GM18858 (cell line): ENCODE measurements at regions not wholly inside any gene's neighbourhood (a gene's known extent, or its start where the extent isn't known, plus 50 kb on each side); places are given as distances from the start of the nearest gene placed in this dataset.

Source experiments
- ATAC-seq: cut with Tn5 transposase; IDR thresholded peaks from one replicate; pipeline ENCODE4 v1.9.1; 2021; ENCODE audit not compliant: unreplicated experiment

- no peak for ATAC-seq
Observed at GRCh38 chr17:77494664-77495435, 354.1 kb downstream of the SEC14L1 start.

GRCh38 chr17:77495575-77495974, 354.8 kb downstream of the SEC14L1 start:
- ATAC-seq: no peak

- no peak for ATAC-seq
Observed at GRCh38 chr17:77496401-77496801, 355.6 kb downstream of the SEC14L1 start.

GRCh38 chr17:77496831-77497577, 356.2 kb downstream of the SEC14L1 start:
- ATAC-seq: no peak

GRCh38 chr17:77497578-77497934, 356.8 kb downstream of the SEC14L1 start:
- ATAC-seq: no peak

- no peak for ATAC-seq
Observed at GRCh38 chr17:77498091-77498741, 357.4 kb downstream of the SEC14L1 start.

GRCh38 chr17:77498791-77499698, 358.3 kb downstream of the SEC14L1 start:
- no peak for ATAC-seq

- ATAC-seq: no peak
Observed at GRCh38 chr17:77499699-77500435, 359.1 kb downstream of the SEC14L1 start.

- no peak for ATAC-seq
Observed at GRCh38 chr17:77501101-77501566, 360.4 kb downstream of the SEC14L1 start.

GRCh38 chr17:77501751-77502625, 361.2 kb downstream of the SEC14L1 start:
- no peak for ATAC-seq

GRCh38 chr17:77502626-77503292, 362.0 kb downstream of the SEC14L1 start:
- ATAC-seq: no peak

- ATAC-seq: no peak
Observed at GRCh38 chr17:77503293-77503655, 362.5 kb downstream of the SEC14L1 start.

- no peak for ATAC-seq
Observed at GRCh38 chr17:77503916-77504651, 363.3 kb downstream of the SEC14L1 start.

- ATAC-seq: no peak
Observed at GRCh38 chr17:77504652-77505155, 363.9 kb downstream of the SEC14L1 start.

- ATAC-seq: no peak
Observed at GRCh38 chr17:77505181-77505639, 364.4 kb downstream of the SEC14L1 start.

GRCh38 chr17:77506371-77506991, 365.7 kb downstream of the SEC14L1 start:
- ATAC-seq: no peak
